ENCODE measurements at regions not wholly inside any gene's neighbourhood (a gene's known extent, or its start where the extent isn't known, plus 50 kb on each side); places are given as distances from the start of the nearest gene placed in this dataset.

DNA sequence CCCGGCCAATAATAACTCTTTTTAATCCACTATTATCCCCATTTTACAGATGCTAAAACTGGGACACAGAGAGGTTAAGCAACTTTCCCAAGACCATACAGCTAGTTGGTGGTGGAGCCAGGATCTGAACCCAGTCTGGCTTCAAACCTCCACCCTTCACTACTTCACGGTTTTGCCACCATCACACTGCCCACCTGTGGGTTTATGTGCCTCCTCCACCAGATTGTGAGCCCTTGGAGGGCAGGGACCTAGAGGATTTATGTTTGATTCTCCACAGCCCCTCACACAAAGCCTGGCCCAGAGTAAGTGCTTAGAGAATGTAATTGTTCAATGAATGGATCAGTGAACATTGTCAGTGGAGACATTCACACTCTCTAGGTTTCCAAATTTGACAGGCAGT lies 153.4 kb upstream of the MYCN start:
- TF ChIP-seq, protein P1, sequence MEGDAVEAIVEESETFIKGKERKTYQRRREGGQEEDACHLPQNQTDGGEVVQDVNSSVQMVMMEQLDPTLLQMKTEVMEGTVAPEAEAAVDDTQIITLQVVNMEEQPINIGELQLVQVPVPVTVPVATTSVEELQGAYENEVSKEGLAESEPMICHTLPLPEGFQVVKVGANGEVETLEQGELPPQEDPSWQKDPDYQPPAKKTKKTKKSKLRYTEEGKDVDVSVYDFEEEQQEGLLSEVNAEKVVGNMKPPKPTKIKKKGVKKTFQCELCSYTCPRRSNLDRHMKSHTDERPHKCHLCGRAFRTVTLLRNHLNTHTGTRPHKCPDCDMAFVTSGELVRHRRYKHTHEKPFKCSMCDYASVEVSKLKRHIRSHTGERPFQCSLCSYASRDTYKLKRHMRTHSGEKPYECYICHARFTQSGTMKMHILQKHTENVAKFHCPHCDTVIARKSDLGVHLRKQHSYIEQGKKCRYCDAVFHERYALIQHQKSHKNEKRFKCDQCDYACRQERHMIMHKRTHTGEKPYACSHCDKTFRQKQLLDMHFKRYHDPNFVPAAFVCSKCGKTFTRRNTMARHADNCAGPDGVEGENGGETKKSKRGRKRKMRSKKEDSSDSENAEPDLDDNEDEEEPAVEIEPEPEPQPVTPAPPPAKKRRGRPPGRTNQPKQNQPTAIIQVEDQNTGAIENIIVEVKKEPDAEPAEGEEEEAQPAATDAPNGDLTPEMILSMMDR (IDR thresholded peaks at IDR 0.05 in 4 of 5, conservative IDR thresholded peaks at IDR 0.05 in 1 of 5): no peak
- TF ChIP-seq POLR2A (IDR thresholded peaks at IDR 0.05): no peak
